ENCODE measurements at regions not wholly inside any gene's neighbourhood (a gene's known extent, or its start where the extent isn't known, plus 50 kb on each side); places are given as distances from the start of the nearest gene placed in this dataset.

DNA sequence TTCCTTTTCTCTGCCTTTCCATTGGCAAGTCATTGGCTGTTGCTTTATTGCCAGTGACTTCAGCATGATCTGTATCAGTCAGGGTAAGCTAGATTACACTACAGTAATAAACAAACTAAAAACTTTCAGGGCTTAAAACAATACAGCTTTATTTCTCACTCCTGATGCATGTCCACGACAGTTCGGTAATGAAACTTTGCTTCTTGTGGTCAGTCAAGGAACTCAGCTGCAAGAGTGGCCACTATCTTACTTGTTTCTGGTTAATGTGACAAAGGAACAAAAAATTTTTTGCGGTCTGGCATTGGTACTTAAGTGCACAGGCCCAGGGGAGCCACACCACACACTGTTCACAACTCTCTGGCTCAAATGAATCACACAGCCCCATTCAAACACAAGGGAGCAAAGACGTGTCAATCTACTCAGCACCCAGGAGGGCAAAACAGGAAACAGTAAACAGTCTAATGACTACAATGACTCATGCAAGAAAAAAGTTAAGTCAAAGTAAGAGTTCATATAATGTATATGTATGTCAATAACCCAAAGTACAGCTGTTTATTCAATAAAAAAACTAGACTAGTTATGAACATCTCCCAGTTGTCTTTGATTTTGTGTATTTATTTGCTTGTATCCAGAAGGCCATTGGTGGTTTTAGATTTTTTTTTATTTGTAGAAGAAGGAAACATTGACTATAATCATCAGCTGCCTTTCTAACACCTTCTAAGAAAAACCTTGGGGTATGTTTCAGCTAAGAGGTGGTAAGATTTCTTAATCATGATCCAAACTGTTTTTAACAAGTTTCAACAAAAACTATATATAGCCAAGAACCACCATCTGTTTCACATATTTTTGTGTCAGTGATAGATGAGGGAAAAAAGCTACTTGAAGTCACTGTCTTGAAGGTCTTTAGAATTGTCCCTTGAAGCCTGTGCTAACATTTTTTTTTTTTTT is 134.4 kb upstream of the FAM3C start:
- 6% methylated on average over 4 of the region's 4 CpGs for WGBS (ENCODE audit: low lambda C conversion rate)
- Histone ChIP-seq H4K20me1 (ENCODE audit: insufficient read depth) (no peaks in the 10 kb centered on the region), H3F3A (replicated peaks; ENCODE audit: insufficient read depth) (peaks cover 31% of the 10 kb centered on the region), H3K9me2 (no peaks in the 10 kb centered on the region), H3K79me2 (ENCODE audit: insufficient read depth) (no peaks in the 10 kb centered on the region), H3K9me3 (no peaks in the 10 kb centered on the region; the same call in 1 of the 2 replicates), H3K9ac (peak overlapping the region; percentile 32; the same call in 1 of the 2 replicates), H3K4me2 (peak overlapping the region; percentile 48), H3K4me1 (ENCODE audit: control insufficient read depth in 1 of 2, insufficient read depth in 2 of 2, low read depth in 1 of 2, low read length in 1 of 2) (peaks cover 0 to 29% of the 10 kb centered on the region in 2 experiments; a peak in 2 of 4 replicates), H3K4me3 (ENCODE audit: low read depth in 2 of 2, low read length in 1 of 2) (peak overlapping the region in 1 of 2 experiments; percentile 10; a peak in 2 of 4 replicates), H3K27me3 (ENCODE audit: insufficient read depth) (no peaks in the 10 kb centered on the region), H2AFZ (ENCODE audit: low read depth) (peak overlapping the region; percentile 25; the same call in 1 of the 2 replicates), H3K36me3 (replicated peaks in 1 of 2; ENCODE audit: control insufficient read depth in 1 of 2, insufficient read depth in 2 of 2, low read length in 1 of 2) (no peaks in the 10 kb centered on the region), H3K27ac (ENCODE audit: low read depth in 2 of 2, low read length in 1 of 2) (peak overlapping the region; percentile 85 to 92)
- no peak for DNase-seq
- ChIA-PET CTCF (interaction anchor here (1.2 kb wide), 1 partner anchor 18 kb away, joined by 3 read pairs; no protein-coding TSS in a partner anchor), POLR2A (no interaction called here)
- TF ChIP-seq NRF1 (IDR thresholded peaks at IDR 0.05; ENCODE audit: low read depth, low read length) = no peak
- TF ChIP-seq, protein P1, sequence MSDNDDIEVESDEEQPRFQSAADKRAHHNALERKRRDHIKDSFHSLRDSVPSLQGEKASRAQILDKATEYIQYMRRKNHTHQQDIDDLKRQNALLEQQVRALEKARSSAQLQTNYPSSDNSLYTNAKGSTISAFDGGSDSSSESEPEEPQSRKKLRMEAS (IDR thresholded peaks at IDR 0.05; ENCODE audit: low read depth) = peak; percentile 90
- TF ChIP-seq YY1 (IDR thresholded peaks at IDR 0.05; ENCODE audit: low read depth) = no peak
- TF ChIP-seq, protein P2, sequence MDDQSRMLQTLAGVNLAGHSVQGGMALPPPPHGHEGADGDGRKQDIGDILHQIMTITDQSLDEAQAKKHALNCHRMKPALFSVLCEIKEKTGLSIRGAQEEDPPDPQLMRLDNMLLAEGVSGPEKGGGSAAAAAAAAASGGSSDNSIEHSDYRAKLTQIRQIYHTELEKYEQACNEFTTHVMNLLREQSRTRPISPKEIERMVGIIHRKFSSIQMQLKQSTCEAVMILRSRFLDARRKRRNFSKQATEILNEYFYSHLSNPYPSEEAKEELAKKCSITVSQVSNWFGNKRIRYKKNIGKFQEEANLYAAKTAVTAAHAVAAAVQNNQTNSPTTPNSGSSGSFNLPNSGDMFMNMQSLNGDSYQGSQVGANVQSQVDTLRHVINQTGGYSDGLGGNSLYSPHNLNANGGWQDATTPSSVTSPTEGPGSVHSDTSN (IDR thresholded peaks at IDR 0.05) = peak; percentile 97
- TF ChIP-seq POLR2AphosphoS5 (IDR thresholded peaks at IDR 0.05; ENCODE audit: low read depth, low read length) = peak; percentile 77; the same call in 1 of the 2 replicates
- peak; percentile 99 for TF ChIP-seq TEAD4 (IDR thresholded peaks at IDR 0.05; ENCODE audit: borderline replicate concordance, insufficient read depth)
- peak; percentile 98 for TF ChIP-seq FOXM1 (IDR thresholded peaks at IDR 0.05; ENCODE audit: low read depth)
- TF ChIP-seq FOXJ3 (CRISPR knock-in tag; IDR thresholded peaks at IDR 0.05) = no peak
- TF ChIP-seq TCF12 (IDR thresholded peaks at IDR 0.05) = peak; percentile 99
- TF ChIP-seq, protein P3, sequence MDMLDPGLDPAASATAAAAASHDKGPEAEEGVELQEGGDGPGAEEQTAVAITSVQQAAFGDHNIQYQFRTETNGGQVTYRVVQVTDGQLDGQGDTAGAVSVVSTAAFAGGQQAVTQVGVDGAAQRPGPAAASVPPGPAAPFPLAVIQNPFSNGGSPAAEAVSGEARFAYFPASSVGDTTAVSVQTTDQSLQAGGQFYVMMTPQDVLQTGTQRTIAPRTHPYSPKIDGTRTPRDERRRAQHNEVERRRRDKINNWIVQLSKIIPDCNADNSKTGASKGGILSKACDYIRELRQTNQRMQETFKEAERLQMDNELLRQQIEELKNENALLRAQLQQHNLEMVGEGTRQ (IDR thresholded peaks at IDR 0.05; ENCODE audit: borderline replicate concordance, low read depth, low read length) = no peak
- peak; percentile 80 for TF ChIP-seq REST (IDR thresholded peaks at IDR 0.05; ENCODE audit: low read depth, low read length)
- TF ChIP-seq, protein P4, sequence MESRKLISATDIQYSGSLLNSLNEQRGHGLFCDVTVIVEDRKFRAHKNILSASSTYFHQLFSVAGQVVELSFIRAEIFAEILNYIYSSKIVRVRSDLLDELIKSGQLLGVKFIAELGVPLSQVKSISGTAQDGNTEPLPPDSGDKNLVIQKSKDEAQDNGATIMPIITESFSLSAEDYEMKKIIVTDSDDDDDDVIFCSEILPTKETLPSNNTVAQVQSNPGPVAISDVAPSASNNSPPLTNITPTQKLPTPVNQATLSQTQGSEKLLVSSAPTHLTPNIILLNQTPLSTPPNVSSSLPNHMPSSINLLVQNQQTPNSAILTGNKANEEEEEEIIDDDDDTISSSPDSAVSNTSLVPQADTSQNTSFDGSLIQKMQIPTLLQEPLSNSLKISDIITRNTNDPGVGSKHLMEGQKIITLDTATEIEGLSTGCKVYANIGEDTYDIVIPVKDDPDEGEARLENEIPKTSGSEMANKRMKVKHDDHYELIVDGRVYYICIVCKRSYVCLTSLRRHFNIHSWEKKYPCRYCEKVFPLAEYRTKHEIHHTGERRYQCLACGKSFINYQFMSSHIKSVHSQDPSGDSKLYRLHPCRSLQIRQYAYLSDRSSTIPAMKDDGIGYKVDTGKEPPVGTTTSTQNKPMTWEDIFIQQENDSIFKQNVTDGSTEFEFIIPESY (IDR thresholded peaks at IDR 0.05; ENCODE audit: borderline replicate concordance, low read depth) = peak; percentile 89; the same call in 1 of the 2 replicates
- TF ChIP-seq JUND (IDR thresholded peaks at IDR 0.05) = peak; percentile 98
- TF ChIP-seq, protein P5, sequence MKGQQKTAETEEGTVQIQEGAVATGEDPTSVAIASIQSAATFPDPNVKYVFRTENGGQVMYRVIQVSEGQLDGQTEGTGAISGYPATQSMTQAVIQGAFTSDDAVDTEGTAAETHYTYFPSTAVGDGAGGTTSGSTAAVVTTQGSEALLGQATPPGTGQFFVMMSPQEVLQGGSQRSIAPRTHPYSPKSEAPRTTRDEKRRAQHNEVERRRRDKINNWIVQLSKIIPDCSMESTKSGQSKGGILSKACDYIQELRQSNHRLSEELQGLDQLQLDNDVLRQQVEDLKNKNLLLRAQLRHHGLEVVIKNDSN (IDR thresholded peaks at IDR 0.05; ENCODE audit: borderline replicate concordance, low read depth) = peak; percentile 5; the same call in 1 of the 2 replicates
- TF ChIP-seq IRF3 (IDR thresholded peaks at IDR 0.05; ENCODE audit: low read depth, low read length) = no peak
- TF ChIP-seq MXI1 (IDR thresholded peaks at IDR 0.05; ENCODE audit: low read depth, low read length) = no peak
- no peak for TF ChIP-seq GABPA (IDR thresholded peaks at IDR 0.05; ENCODE audit: low read depth)
- peak; percentile 51; the same call in 1 of the 2 replicates for TF ChIP-seq TAF1 (IDR thresholded peaks at IDR 0.05; ENCODE audit: borderline replicate concordance, low read depth, low read length)
- TF ChIP-seq MEF2A (IDR thresholded peaks at IDR 0.05; ENCODE audit: borderline replicate concordance, low read depth) = peak; percentile 76
- no peak for TF ChIP-seq SMC3 (IDR thresholded peaks at IDR 0.05; ENCODE audit: low read depth, low read length)

Measured in SK-N-SH (cell line).